Astrocyte of the cerebellum (primary cell): ENCODE measurements at regions not wholly inside any gene's neighbourhood (a gene's known extent, or its start where the extent isn't known, plus 50 kb on each side); places are given as distances from the start of the nearest gene placed in this dataset.

Experiments
- DNase-seq: peaks from one replicate; pipeline ENCODE4 v3.0.0-alpha.2; 2011; ENCODE audit warnings: low read depth
- H3K4me3 ChIP-seq: 2 replicates; pipeline ENCODE4 v1.5.1; 2011; ENCODE audit warnings: mild to moderate bottlenecking, low read depth, low read length, moderate library complexity
- CTCF ChIP-seq: IDR thresholded peaks from 2 replicates; pipeline ENCODE4 v1.5.1; 2012; ENCODE audit warnings: low read length, low read depth, moderate library complexity, mild to moderate bottlenecking; ENCODE audit errors: missing control alignments
- in situ Hi-C: cut with HindIII; loops from 2 replicates; pipeline ENCODE4 v1.10.0; 2017; ENCODE audit warnings: low sequenced_read_pairs

DNA sequence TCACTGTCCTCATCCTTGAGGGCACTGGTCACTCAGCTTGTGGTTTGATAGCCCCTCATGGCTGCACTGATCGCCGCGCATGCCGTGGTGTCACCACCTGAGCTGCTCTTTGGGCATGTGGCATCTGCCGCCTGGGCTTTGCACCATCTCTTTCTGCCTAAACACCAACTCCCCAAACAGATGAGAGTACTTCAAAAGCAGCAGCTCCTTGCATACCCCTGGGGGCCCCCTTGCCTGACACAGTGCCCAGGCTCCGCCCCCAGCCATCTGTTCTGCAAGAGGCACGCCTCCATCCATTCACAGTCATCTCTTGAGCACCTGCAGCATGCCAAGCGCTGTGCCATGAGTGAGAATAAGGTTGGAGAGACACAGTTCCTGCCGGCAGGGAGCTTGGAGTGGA lies 104.5 kb upstream of the B3GAT1 start:
- in situ Hi-C loops, result no loop called here
- no peak overlapping the region for H3K4me3 ChIP-seq
- no peak for TF ChIP-seq CTCF
- no peak for DNase-seq

- DNase-seq, result no peak
- in situ Hi-C loops, result no loop called here
- no peak for TF ChIP-seq CTCF
- no peak overlapping the region for H3K4me3 ChIP-seq
These were observed 103.3 kb upstream of the B3GAT1 start for GRCh38 chr11:134515081-134515960.

DNA sequence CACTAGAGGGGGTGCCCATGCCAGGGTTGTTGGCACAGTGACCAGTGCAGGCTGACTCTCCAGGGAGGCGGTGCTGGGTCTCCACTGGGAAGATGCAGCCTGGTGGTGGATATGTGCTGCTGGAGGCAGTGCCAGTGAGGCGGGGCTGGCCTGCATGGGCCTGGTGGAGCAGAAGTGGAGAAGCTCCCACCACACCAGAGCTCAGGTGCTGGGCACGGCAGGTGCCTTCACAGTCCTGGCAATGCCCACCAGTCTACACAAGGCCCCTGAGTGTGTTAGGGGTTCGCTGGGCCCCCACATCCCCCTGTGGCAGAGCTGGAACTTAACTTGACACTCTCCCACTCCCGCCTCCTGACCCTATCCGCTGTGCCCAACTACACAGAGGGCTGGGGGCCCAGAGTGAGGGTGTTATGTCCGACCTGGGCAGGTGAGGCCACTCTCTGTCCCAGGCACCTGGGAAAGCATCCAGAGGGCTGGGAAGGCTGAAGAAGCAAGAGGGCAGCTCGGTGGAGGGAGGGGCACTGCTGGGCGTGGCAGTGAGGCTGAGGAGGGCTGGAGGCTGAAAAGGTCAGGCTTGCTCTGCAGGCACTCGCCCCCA lies 102.4 kb upstream of the B3GAT1 start:
- H3K4me3 ChIP-seq, result no peak overlapping the region
- in situ Hi-C loops, result no loop called here
- TF ChIP-seq CTCF, result no peak
- DNase-seq, result no peak

DNA sequence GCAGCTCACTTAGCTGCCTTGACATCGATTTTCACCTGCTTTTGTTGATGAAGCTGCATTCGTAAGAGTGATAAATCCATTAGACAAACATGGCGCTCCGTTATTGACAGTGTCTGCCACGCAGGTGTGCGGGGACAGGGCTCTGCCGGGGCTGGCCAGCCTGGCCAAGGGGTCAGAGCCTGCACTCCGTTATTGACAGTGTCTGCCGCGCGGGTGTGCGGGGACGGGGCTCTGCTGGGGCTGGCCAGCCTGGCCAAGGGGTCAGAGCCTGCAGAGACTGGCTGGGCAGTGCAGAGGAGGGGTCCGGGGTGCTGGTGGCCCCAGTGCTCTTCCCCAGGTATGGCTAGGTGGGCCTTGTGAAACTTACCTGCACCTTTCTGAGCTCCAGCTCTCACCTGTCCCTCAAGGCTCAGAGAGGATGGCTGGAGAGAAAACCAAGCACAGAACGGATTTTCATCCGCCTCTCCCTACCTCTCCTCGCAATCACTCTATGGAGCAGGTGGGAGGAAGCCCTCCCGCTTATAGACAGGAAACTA lies 101.6 kb upstream of the B3GAT1 start:
- no peak for DNase-seq
- H3K4me3 ChIP-seq, result no peak overlapping the region
- in situ Hi-C loops, result no loop called here
- no peak for TF ChIP-seq CTCF

- H3K4me3 ChIP-seq, result no peak overlapping the region
- in situ Hi-C loops, result no loop called here
- no peak for DNase-seq
- TF ChIP-seq CTCF, result no peak
These were observed 100.8 kb upstream of the B3GAT1 start for GRCh38 chr11:134512571-134513538.

GRCh38 chr11:134512061-134512460 lies 100.0 kb upstream of the B3GAT1 start:
- in situ Hi-C loops, result no loop called here
- DNase-seq, result no peak
- H3K4me3 ChIP-seq, result no peak overlapping the region
- TF ChIP-seq CTCF, result no peak
